ENCODE measurements at regions not wholly inside any gene's neighbourhood (a gene's known extent, or its start where the extent isn't known, plus 50 kb on each side); places are given as distances from the start of the nearest gene placed in this dataset.

DNA sequence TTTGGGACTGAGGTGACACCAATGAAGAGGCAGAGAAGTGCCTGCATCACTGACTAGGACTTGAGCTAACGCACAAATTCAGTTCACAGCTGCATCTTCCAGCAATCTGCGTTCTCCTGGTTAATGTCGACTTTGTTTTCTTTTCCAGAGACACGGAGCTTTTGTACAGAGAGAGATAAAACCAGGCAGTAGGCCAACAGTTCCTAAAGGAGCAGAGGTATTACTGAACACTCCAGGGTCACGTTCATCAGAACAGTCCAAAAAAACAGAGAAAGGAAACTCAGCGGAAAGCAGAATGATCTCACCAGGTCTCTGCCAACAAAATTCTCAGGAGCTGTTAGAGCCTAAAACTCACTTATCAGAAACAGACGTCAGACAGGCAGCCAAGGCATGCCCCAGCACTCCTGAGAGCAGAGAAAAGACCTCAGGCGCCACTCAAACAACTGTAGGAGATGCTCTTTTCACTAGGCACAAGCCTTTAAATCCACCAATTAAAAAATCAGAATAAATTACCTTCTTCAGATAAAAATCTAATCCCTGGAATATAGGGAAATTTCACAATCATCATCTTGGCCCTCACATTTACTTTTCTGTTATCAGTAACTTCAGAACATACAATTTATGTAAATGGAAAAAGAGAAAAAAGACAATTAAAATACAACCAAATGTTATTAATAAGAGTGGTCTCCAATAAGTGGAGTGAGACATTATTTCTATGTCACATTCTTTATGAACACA, 95.9 kb upstream of the SPTBN1 start:
- DNase-seq = peak; percentile 93

DNA sequence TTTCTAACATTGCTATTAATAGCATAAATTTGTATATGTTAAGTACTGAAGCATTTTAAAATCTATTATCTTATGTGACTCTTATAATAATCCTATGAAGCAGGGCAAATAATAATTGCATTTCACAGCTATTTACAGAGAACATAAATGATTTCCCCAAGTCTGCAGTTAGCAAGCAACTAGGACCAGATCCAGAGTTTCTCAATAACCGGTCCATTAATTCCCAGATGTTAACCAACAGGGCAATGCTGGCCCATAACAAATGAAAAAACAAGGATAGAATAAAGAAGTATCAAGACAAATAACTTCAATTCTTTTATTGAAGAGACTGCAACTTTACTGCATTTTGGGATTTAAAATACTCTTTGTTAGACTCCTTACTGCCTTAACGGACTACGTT, 91.7 kb upstream of the SPTBN1 start:
- no peak for DNase-seq

- DNase-seq = no peak
Measured at GRCh38 chr2:54365661-54366060, 90.5 kb upstream of the SPTBN1 start.

DNA sequence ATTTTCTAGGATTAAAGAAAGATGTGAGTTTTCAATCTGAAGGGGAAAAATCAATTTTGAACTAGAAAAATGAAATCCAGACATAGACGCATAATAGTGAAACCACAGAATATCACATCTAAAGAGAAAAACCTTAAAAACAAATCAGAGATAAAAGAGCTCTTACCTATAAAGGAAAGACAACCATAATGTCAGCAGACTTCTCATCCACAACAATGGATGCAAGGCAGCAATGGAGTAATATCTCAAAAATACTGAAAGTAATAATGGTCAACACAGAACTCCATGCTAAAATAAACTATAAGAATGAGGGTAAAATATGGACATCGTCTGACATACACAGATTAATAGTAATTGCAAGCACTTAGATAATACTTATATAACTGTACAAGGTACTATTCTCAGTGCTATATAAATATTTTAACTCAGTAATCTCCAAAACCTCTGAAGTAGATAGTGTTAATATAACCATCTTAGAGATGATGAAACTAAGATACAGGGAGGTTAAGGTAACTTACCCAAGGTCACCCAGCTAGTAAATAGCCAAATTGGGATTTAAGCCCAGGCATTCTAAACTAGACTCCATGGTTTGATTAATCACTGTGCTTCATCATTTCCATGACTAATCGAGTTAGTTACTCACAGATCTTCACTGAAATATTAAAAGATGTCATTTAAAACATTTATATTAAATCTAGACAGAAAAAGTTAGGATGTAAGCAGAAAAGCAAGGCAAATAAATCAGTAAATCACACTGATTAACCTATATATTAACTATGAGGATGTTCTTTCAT, 89.4 kb upstream of the SPTBN1 start:
- no peak for DNase-seq

GRCh38 chr2:54370405-54371104, 85.6 kb upstream of the SPTBN1 start:
- no peak for DNase-seq

DNA sequence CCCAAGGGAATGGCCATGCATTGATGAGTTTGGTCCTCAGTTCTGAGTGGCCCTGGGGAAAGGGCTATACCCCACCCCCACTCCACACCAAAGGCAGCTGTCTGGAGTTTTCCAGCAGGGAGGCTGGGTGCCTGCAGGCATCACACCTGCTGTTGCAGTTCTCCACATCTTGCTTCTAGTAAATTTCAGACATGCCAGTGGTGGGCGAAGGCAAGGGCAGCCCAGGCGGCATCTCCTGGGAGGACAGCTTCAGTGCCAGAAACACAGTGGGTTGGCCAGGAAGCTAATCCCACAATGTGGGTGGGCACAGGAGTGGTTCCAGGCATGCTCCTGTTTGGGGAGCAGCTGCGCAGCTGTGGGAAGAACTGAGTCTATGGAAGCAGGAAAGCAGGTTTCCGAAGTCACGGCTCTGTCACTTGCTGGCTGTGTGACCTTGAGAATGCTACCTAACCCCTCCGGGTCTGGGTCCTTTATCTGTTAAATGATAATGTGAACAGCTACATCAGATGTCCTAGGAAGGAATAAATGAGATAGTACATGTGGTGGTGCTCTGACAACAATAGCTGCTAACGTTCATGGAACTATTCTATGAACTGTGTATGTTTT, 84.6 kb upstream of the SPTBN1 start:
- no peak for DNase-seq

DNA sequence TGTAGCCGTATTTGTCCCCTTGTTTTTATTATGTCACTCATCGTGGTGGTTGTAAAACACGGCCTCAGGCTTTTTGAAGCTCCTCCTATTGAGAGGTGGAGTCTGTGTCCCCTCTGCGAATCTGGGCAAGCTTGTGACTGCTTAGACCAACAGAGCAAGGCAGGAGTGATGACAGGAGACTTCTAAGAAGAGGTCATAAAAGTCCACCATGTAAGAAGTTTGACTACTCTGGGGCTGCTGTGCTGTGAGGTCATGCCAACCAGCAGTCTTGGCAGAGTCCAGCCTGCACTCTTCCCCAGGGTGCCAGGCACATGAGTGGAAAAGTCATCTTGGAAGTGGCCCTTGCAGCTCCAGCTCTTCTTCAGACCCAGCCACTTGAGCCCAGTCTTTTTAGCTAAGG, 83.8 kb upstream of the SPTBN1 start:
- no peak for DNase-seq

- no peak for DNase-seq
Measured at GRCh38 chr2:54373855-54374254, 82.3 kb upstream of the SPTBN1 start.

DNA sequence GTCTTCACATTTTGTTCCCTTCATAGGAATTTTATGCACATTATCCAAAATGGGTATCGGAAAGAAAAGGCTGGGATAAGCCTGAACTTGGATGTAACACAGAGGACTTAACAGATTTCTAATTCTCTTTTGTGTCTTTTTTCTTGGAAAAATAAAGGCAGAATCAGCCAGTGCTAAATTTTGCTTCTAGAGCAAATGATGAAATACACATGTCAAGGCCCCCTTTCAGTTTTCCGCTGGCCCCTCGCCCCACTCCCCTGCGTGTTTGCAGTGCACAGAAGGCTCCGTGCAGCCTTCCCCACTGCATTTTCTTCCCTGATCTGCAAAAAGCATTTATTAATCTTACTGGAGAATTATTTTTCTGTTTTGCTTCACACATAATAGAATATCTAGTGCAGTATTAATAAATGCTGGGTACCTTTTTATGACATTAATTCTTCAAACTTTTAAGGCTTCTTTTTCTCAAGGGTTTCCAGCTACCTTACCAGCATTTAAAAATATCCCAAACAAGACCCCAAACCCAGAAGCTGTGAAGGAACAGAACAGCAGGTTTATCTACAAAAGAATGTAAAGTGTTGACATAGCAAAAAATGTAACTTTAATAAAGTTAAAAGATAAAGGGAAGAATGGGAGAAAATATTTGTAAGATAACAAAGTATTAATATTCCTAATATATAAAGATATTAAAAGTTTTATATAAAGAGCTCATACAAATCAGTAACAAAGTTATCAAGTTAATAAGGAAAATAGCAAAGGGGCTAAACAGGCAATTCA, 81.3 kb upstream of the SPTBN1 start:
- DNase-seq = no peak

GRCh38 chr2:54377451-54377850, 78.7 kb upstream of the SPTBN1 start:
- DNase-seq = no peak

DNA sequence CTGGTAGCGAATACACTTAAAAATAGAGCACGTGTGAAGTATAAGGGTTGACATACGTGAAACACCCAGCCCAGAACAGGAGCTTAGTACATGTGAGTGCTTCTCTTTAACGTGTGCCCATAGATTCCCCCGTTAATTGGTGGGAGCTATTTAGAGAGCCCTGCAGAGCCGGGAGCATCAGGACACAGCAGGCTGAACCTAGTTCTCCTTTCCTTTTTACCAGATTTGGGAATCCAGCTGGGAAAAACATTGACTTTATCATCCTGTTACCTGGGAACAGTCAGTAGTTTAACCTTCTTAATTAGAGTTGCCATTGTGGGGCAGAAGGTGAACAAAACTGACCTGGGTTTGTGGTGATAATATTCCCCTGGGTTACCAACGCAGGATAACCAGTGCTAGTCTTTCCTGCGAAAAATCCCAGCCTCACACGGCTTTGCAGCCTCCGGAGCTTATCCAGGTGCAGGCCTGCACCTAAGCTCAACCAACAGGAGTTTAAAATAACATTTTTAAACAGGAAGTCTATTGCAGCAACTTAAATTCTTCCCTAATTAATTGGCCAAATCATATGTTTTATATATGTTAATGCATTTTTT, 78.1 kb upstream of the SPTBN1 start:
- DNase-seq = no peak

DNA sequence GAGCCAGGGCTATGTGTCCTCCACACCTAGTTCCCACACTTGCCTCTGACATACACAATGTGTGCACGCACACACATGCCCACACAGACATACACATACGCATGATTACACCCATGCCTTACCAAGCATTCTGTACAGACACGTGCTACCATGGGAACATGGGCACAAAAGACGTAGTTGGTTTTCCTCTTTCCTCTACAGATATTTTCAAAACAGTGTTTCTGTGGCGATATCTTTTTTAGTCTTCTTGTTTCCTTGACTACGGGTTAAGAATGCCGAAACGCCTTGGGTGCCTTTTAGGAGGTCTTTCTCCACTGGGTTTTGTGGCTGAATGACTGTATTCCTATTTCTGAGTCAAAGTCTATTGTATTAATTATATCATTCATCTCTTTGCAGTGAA, 75.5 kb upstream of the SPTBN1 start:
- DNase-seq = no peak

GRCh38 chr2:54381293-54381692, 74.8 kb upstream of the SPTBN1 start:
- DNase-seq = no peak

DNA sequence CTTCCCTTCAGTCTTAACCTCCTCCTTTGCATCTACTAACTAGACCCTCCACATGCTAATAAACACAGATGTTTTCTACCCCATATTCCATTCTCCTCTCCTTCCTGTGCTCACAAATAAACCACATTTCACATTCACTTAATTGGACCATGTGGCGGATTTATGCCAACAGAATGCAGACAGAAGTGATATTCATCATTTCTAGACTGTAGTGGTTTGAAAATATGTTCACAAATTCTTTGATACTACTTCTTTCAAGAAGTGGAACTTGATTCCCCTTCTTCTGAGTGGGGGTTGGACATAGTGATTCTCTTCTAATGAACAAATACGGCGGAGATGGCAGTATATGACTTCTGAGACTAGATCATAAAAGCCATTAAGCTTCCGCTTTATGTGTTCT, 73.5 kb upstream of the SPTBN1 start:
- no peak for DNase-seq

DNA sequence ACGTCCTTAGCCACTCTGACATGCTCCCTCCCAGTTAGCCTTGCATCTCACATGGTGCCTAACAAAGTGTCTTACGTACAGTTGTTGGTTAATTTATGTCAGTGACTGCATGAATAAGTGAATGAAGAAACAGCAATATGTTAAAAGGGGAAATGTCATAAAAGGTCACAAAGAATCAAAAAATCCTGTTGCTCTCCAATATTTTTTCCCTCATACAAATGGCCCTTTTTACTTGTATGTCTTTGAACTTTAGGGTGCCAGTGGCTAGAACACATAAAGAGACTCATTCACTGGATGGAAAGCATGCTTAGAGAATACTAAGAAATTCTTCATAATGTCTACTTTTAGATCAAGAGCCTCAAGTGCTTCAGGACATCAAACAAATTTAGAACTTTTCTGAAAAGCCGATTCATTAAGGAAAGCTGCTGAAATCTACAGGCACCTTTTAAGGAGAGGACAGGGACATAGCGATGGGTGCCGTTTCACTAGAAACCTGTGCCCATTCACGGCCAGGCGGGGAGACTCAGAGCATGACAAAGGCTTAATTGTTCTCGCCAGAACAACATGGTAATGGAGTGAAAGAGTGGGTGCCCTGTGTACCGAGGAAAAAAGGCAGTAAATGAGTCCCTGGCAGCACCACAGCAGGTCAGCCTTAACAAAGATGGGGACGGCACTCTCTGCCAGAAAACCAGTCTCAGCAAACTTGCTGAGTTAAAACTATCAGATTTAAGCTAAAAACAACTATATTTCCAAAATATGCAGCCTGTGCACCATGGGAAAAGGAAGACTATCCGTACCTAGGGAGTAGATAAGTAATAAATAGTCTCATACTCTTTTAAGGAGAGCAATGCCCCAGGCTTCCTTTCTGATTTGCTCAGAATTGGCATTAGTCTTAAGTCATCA, 71.6 kb upstream of the SPTBN1 start:
- no peak for DNase-seq

GRCh38 chr2:54385271-54385670, 70.9 kb upstream of the SPTBN1 start:
- no peak for DNase-seq

GRCh38 chr2:54386585-54386984, 69.5 kb upstream of the SPTBN1 start:
- no peak for DNase-seq

DNA sequence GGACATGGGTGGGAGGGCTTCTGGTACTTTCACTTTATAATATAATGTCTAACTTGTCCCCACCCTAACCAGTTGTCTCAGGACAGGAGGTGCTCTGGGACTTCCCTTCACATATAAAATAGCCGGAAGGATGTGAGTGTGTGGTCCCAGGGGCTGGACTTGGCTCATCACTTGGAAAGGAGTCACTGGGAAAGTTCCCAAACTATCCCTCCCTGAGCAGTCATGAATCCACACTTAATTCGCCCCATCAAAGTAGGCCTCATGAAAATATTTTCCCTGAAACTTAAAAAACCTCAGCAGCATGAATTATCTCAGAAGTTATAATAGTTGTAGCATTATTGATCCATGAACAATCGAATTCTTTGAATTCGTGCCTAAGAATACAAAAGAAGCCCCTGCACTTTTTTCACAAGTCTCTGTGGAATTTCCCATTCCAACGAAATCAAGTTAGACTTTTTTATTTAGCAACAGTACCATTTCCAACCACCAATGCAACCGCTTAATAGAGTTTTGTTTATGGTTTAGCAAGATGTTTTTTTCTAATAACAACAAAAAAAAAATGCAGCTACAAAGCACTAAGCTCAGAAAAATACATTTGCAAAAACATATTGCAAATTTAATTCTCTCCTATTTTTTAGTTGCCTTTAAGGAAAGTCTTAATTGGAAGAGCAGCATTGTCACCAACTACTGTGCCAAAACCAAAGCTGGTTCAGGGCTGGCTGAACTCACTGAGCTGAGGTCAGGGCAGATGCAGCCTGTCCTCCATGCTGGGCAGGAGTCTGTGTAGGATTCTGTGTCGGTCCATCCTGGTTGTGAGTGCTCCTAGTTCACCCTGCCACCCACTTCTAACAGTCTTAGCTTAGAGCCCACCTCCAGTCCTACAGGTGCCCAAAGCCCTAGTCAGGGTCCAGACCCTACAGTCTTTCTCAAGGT, 68.8 kb upstream of the SPTBN1 start:
- DNase-seq = no peak

- DNase-seq = no peak
Measured at GRCh38 chr2:54388076-54388475, 68.1 kb upstream of the SPTBN1 start.

Data from NCI-H1105 treated with DMSO at 0.1 percent for 48 hours (cell line).